Nephron (organoid): ENCODE measurements at regions not wholly inside any gene's neighbourhood (a gene's known extent, or its start where the extent isn't known, plus 50 kb on each side); places are given as distances from the start of the nearest gene placed in this dataset.

ENCODE experiments used
- H3K27ac Mint-ChIP-seq, 3 experiments: 2 replicates each; pipeline ENCODE4 v1.8.0; 2020; ENCODE audit warnings: mixed read lengths in 3 of 3, mild to moderate bottlenecking in 2 of 3, moderate library complexity in 1 of 3
- H3K27me3 Mint-ChIP-seq: 2 replicates; pipeline ENCODE4 v1.8.0; 2021; ENCODE audit warnings: low read depth, mild to moderate bottlenecking, moderate library complexity, mixed read lengths
- H3K36me3 Mint-ChIP-seq: 2 replicates; pipeline ENCODE4 v1.8.0; 2020; ENCODE audit warnings: low read depth, mixed read lengths
- H3K4me1 Mint-ChIP-seq: 2 replicates; pipeline ENCODE4 v1.8.0; 2020; ENCODE audit warnings: mixed read lengths
- H3K4me3 Mint-ChIP-seq, 3 experiments: 2 replicates each; pipeline ENCODE4 v1.8.0; 2020; ENCODE audit warnings: mild to moderate bottlenecking in 3 of 3, mixed read lengths in 3 of 3, moderate library complexity in 2 of 3
- H3K9me3 Mint-ChIP-seq: 2 replicates; pipeline ENCODE4 v1.8.0; 2020; ENCODE audit warnings: mixed read lengths
- CTCF ChIP-seq, 3 experiments: fragments of 200-600 bp; sonication (generic); IDR thresholded peaks; one replicate each; pipeline ENCODE4 v1.5.0; 2021; ENCODE audit warnings: antibody characterized with exemption in 3 of 3; ENCODE audit not compliant: unreplicated experiment in 3 of 3

DNA sequence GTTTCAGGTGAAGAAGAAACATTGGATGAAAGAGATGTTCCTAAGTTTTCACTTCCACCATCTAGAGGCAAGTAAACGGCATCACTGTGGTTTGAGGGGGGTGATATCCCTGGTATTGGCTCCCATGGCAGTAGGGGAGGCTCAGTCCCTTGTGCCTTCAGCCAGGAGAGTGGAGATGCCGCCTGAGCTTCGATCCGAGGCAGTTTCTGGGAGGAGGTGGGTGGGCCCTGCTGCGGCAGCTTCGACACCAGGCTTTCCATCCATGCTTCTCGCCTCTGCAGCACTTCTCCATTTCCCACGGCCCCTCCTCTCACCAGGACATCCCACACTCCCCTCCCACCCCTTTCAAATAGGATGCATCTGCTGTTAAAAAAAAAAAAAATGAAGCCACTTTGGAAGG is 258.3 kb downstream of the GADD45G start:
- no peak for TF ChIP-seq CTCF (IDR thresholded peaks at IDR 0.05; ENCODE audit: unreplicated experiment in 3 of 3)
- Mint-ChIP-seq H3K4me3 (no peak overlapping the region), H3K4me1 (peaks cover 43% of the 10 kb centered on the region), H3K27ac (peak overlapping the region in 2 of 3 experiments; percentile 48 to 70), H3K27me3 (peaks cover 7% of the 10 kb centered on the region), H3K9me3 (peaks cover 8% of the 10 kb centered on the region), H3K36me3 (peaks cover 1% of the 10 kb centered on the region)

DNA sequence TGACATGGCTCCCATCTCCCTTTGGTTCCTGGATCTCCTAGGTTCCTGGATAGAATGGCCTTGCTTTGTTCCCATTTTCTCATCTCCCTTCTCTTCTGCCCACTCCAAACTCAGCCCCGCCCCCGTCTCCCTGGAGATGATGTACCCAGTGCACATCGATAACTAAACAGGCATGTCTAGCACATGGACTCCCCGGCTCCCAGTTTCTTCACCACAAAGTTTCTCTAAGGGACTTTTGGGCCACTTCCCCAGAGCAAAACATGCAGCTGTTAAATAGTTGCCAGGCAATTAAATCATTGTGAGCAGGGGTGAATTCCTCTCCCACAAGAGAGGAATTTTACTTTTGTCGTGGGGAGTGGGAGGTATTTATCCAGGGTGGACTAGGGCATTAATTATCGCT is 259.0 kb downstream of the GADD45G start:
- Mint-ChIP-seq H3K4me1 (peaks cover 43% of the 10 kb centered on the region), H3K27me3 (peaks cover 10% of the 10 kb centered on the region), H3K4me3 (no peak overlapping the region), H3K9me3 (peaks cover 3% of the 10 kb centered on the region), H3K27ac (peak overlapping the region; percentile 14 to 36 (median 22)), H3K36me3 (no peaks in the 10 kb centered on the region)
- no peak for TF ChIP-seq CTCF (IDR thresholded peaks at IDR 0.05; ENCODE audit: unreplicated experiment in 3 of 3)

GRCh38 chr9:89864257-89864656 is 259.4 kb downstream of the GADD45G start:
- H3K4me1 Mint-ChIP-seq, result peaks cover 43% of the 10 kb centered on the region
- TF ChIP-seq CTCF (IDR thresholded peaks at IDR 0.05; ENCODE audit: unreplicated experiment in 3 of 3), result no peak
- no peak overlapping the region for H3K4me3 Mint-ChIP-seq
- H3K27me3 Mint-ChIP-seq, result peaks cover 9% of the 10 kb centered on the region
- H3K27ac Mint-ChIP-seq, result peak overlapping the region; percentile 14 to 36 (median 22)
- H3K9me3 Mint-ChIP-seq, result no peaks in the 10 kb centered on the region
- no peaks in the 10 kb centered on the region for H3K36me3 Mint-ChIP-seq

DNA sequence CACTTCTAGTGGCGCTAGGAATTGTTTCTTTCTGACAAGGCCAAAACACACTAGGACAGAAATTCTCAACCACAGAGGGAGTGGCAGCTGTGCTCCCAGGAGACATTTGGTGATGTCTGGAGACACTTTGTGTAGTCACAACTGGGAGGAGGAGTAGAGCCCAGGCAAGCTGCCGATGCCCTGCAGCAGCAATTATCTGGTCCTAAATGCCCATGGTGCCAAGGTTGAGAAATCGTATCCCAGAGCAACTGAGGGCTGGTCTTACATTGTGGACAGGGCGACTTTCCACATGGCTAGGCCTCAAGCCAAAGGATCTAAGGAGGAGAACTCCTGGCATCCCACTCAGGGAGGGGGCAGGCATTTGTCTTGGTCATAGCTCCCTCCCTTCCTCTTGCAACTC is 259.9 kb downstream of the GADD45G start:
- Mint-ChIP-seq H3K27ac (peak overlapping the region; percentile 14 to 46 (median 22)), H3K9me3 (no peaks in the 10 kb centered on the region), H3K27me3 (peaks cover 9% of the 10 kb centered on the region), H3K36me3 (no peaks in the 10 kb centered on the region), H3K4me3 (no peak overlapping the region), H3K4me1 (peaks cover 43% of the 10 kb centered on the region)
- TF ChIP-seq CTCF (IDR thresholded peaks at IDR 0.05; ENCODE audit: unreplicated experiment in 3 of 3), result no peak

DNA sequence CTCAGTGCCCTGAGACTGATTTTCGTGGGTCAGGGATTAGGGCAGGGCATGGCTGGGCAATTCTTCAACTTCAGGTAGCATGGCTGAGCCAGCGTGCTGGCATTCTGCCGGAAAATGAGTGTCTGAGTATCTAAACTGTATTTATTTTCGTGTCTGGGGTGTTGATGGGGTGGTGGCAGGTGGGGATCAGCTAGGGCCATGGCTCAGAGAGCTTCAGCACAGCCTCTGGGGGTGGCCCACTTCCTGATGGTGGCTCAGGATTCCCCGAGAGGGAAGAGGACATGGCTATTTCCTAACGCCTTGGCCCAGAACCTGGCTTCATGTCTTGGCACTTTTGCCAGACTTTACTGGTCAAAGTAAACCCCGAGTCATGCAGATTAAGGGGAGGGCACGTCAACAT is 260.5 kb downstream of the GADD45G start:
- TF ChIP-seq CTCF (IDR thresholded peaks at IDR 0.05; ENCODE audit: unreplicated experiment in 3 of 3), result no peak
- Mint-ChIP-seq H3K27ac (peak overlapping the region in 1 of 3 experiments; percentile 14), H3K27me3 (peaks cover 8% of the 10 kb centered on the region), H3K4me1 (peaks cover 49% of the 10 kb centered on the region), H3K4me3 (no peak overlapping the region), H3K9me3 (no peaks in the 10 kb centered on the region), H3K36me3 (no peaks in the 10 kb centered on the region)

GRCh38 chr9:89865981-89866380 is 261.2 kb downstream of the GADD45G start:
- Mint-ChIP-seq H3K27ac (peak overlapping the region in 1 of 3 experiments; percentile 49), H3K36me3 (no peaks in the 10 kb centered on the region), H3K9me3 (no peaks in the 10 kb centered on the region), H3K4me1 (peaks cover 52% of the 10 kb centered on the region), H3K27me3 (peaks cover 7% of the 10 kb centered on the region), H3K4me3 (no peak overlapping the region)
- TF ChIP-seq CTCF (IDR thresholded peaks at IDR 0.05; ENCODE audit: unreplicated experiment in 3 of 3), result no peak
